HEK293 (cell line): ENCODE measurements at regions not wholly inside any gene's neighbourhood (a gene's known extent, or its start where the extent isn't known, plus 50 kb on each side); places are given as distances from the start of the nearest gene placed in this dataset.
A peak's percentile ranks its signal among the peaks of the same experiment; 100 is the strongest.

Experiments
- CTCF ChIA-PET: fragments of 350-600 bp; formaldehyde crosslinking; extraction: SDS; loops from one replicate; lab custom pipeline; 2021; ENCODE audit warnings: antibody characterized with exemption; lab: Yijun Ruan, JAX
- POLR2A ChIA-PET: fragments of 300-600 bp; formaldehyde crosslinking; extraction: SDS; loops from one replicate; lab custom pipeline; 2020; ENCODE audit warnings: antibody characterized with exemption, inconsistent platforms; lab: Yijun Ruan, JAX
- H3K27ac ChIP-seq: fragments of 200-500 bp; sonication (Bioruptor generic); 2 replicates; pipeline ENCODE4 v1.5.1; 2014; ENCODE audit warnings: low read depth, low read length, control low read depth, inconsistent platforms; ENCODE audit errors: extremely low read depth
- H3K36me3 ChIP-seq, 2 experiments: fragments of 200-500 bp in 1 of 2; sonication (Bioruptor generic) in 1 of 2; 1 replicate in 1 of 2; 2 replicates in 1 of 2; pipeline ENCODE4 v1.5.1; 2014 to 2017; ENCODE audit warnings: inconsistent platforms in 2 of 2, low read length in 2 of 2; ENCODE audit not compliant: control insufficient read depth in 2 of 2, insufficient read depth in 1 of 2
- H3K4me1 ChIP-seq: fragments of 200-500 bp; sonication (Bioruptor generic); 2 replicates; pipeline ENCODE4 v1.5.1; 2014; ENCODE audit warnings: mild to moderate bottlenecking, low read length, inconsistent platforms; ENCODE audit not compliant: control insufficient read depth, insufficient read depth
- H3K4me3 ChIP-seq: 2 replicates; pipeline ENCODE4 v1.5.1; 2011; ENCODE audit warnings: low read depth, mild to moderate bottlenecking, control low read depth, low read length, moderate library complexity
- H3K9me3 ChIP-seq: fragments of 200-500 bp; sonication (Bioruptor generic); 2 replicates; pipeline ENCODE4 v1.5.1; 2014; ENCODE audit warnings: low read depth, low read length, inconsistent platforms; ENCODE audit not compliant: control insufficient read depth, insufficient read depth
- EGR2 ChIP-seq: fragments of 450-650 bp; formaldehyde crosslinking; IDR thresholded peaks from 2 replicates; pipeline ENCODE4 v1.5.1; 2016; ENCODE audit warnings: low read depth, missing biosample characterization, missing genetic modification characterization
- RBAK ChIP-seq: fragments of 450-650 bp; formaldehyde crosslinking; IDR thresholded peaks from 2 replicates; pipeline ENCODE4 v1.5.1; 2016; ENCODE audit warnings: missing biosample characterization, missing genetic modification characterization
- ZBTB17 ChIP-seq: fragments of 450-650 bp; formaldehyde crosslinking; IDR thresholded peaks from 2 replicates; pipeline ENCODE4 v1.5.1; 2016; ENCODE audit warnings: missing biosample characterization, missing genetic modification characterization
- ZNF10 ChIP-seq: fragments of 450-650 bp; formaldehyde crosslinking; IDR thresholded peaks from 2 replicates; pipeline ENCODE4 v1.5.1; 2017; ENCODE audit warnings: missing biosample characterization, missing genetic modification characterization
- ZNF169 ChIP-seq: fragments of 450-650 bp; formaldehyde crosslinking; IDR thresholded peaks from 2 replicates; pipeline ENCODE4 v1.5.1; 2016; ENCODE audit warnings: missing biosample characterization, missing genetic modification characterization
- ZNF239 ChIP-seq: fragments of 450-650 bp; formaldehyde crosslinking; IDR thresholded peaks from 2 replicates; pipeline ENCODE4 v1.5.1; 2016; ENCODE audit warnings: missing biosample characterization, missing genetic modification characterization
- ZNF24 ChIP-seq: fragments of 450-650 bp; formaldehyde crosslinking; IDR thresholded peaks from 2 replicates; pipeline ENCODE4 v1.5.1; 2016; ENCODE audit warnings: missing biosample characterization, missing genetic modification characterization
- ZNF292 ChIP-seq: fragments of 450-650 bp; formaldehyde crosslinking; IDR thresholded peaks from 2 replicates; pipeline ENCODE4 v1.5.1; 2016; ENCODE audit warnings: low read depth, missing biosample characterization, missing genetic modification characterization, borderline replicate concordance
- ZNF324 ChIP-seq: fragments of 450-650 bp; formaldehyde crosslinking; IDR thresholded peaks from 2 replicates; pipeline ENCODE4 v1.5.1; 2016; ENCODE audit warnings: missing biosample characterization, missing genetic modification characterization
- ZNF350 ChIP-seq: fragments of 450-650 bp; formaldehyde crosslinking; IDR thresholded peaks from 2 replicates; pipeline ENCODE4 v1.5.0; 2017; ENCODE audit warnings: missing biosample characterization, mild to moderate bottlenecking, missing genetic modification characterization
- ZNF501 ChIP-seq: fragments of 450-650 bp; formaldehyde crosslinking; IDR thresholded peaks from 2 replicates; pipeline ENCODE4 v1.5.1; 2016; ENCODE audit warnings: missing biosample characterization, missing genetic modification characterization
- ZNF529 ChIP-seq: fragments of 450-650 bp; formaldehyde crosslinking; IDR thresholded peaks from 2 replicates; pipeline ENCODE4 v1.5.1; 2017; ENCODE audit warnings: missing genetic modification characterization, missing biosample characterization; ENCODE audit not compliant: insufficient replicate concordance
- ZNF544 ChIP-seq: fragments of 450-650 bp; formaldehyde crosslinking; IDR thresholded peaks from 2 replicates; pipeline ENCODE4 v1.5.0; 2017; ENCODE audit warnings: missing biosample characterization, missing genetic modification characterization
- ZNF571 ChIP-seq: fragments of 450-650 bp; formaldehyde crosslinking; IDR thresholded peaks from 2 replicates; pipeline ENCODE4 v1.5.0; 2017; ENCODE audit warnings: missing biosample characterization, missing genetic modification characterization
- ZNF654 ChIP-seq: fragments of 450-650 bp; formaldehyde crosslinking; IDR thresholded peaks from 2 replicates; pipeline ENCODE4 v1.5.1; 2016; ENCODE audit warnings: low read depth, missing biosample characterization, missing genetic modification characterization
- ZSCAN30 ChIP-seq: fragments of 450-650 bp; IDR thresholded peaks from 2 replicates; pipeline ENCODE4 v1.5.1; 2018; ENCODE audit warnings: missing biosample characterization, mild to moderate bottlenecking, missing genetic modification characterization, moderate library complexity
- TF ChIP-seq, protein P1 (sequence below): fragments of 450-650 bp; IDR thresholded peaks from 2 replicates; pipeline ENCODE4 v1.5.1; 2018; ENCODE audit warnings: missing biosample characterization, mild to moderate bottlenecking, missing genetic modification characterization
- TF ChIP-seq, protein P2 (sequence below): fragments of 450-650 bp; formaldehyde crosslinking; IDR thresholded peaks from 2 replicates; pipeline ENCODE4 v1.5.1; 2016; ENCODE audit warnings: missing biosample characterization, missing genetic modification characterization
- TF ChIP-seq, protein P3 (sequence below): fragments of 450-650 bp; formaldehyde crosslinking; IDR thresholded peaks from 2 replicates; pipeline ENCODE4 v1.5.1; 2016; ENCODE audit warnings: missing biosample characterization, missing genetic modification characterization
- TF ChIP-seq, protein P4 (sequence below): fragments of 450-650 bp; formaldehyde crosslinking; IDR thresholded peaks from 2 replicates; pipeline ENCODE4; 2016; ENCODE audit warnings: missing biosample characterization, missing genetic modification characterization
- TF ChIP-seq, protein P5 (sequence below): fragments of 450-650 bp; formaldehyde crosslinking; IDR thresholded peaks from 2 replicates; pipeline ENCODE4 v1.5.1; 2016; ENCODE audit warnings: missing biosample characterization, missing genetic modification characterization, borderline replicate concordance
- TF ChIP-seq, protein P6 (sequence below): fragments of 450-650 bp; formaldehyde crosslinking; IDR thresholded peaks from 2 replicates; pipeline ENCODE4 v1.5.1; 2016; ENCODE audit warnings: missing biosample characterization, missing genetic modification characterization
- TF ChIP-seq, protein P7 (sequence below): fragments of 450-650 bp; formaldehyde crosslinking; IDR thresholded peaks from 2 replicates; pipeline ENCODE4 v1.5.1; 2016; ENCODE audit warnings: missing biosample characterization, missing genetic modification characterization
- TF ChIP-seq, protein P8 (sequence below): fragments of 450-650 bp; formaldehyde crosslinking; IDR thresholded peaks from 2 replicates; pipeline ENCODE4 v1.5.1; 2017; ENCODE audit warnings: missing biosample characterization, missing genetic modification characterization

DNA sequence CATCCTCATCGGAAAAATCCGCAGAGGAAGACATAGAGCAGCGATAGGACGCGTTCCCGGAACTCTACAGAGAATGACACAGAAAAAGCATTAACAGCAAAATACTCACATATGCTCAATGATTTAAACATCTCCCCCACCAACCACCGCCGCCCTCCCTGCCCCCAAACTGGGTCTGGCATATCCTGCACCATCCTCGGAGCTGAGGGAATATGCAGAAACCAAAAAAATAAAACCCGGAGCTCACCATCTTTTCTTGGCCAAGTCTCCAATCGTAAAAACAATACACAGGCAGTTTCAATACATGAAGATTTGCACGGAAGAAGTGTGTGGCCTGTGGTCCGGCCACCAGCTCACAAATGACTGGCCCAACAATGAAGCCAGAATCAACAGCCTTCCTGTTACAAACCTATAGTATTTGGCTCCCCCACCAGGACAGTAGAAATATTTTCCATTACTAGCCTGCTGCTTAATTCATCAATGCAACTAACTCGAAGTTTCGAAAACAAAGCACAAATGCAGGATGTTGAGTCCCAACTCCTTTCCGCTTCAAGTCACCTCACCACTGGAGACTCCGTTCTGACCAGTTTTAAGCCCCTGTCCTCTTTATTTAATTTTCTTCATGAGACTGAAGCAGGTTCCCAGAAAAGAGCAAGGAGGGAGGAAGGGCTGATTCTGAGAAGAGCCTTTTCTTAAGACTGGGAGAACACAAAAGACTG is 103.2 kb upstream of the BEND6 start:
- ChIA-PET CTCF (interaction anchor here (0.6 to 6.0 kb wide), 41 partner anchors 7 to 495 kb away, joined by 3 to 111 read pairs (median 5); partner anchors contain the start of gene DST), POLR2A (interaction anchor here (1.1 kb wide), 1 partner anchor 49 kb away, joined by 3 read pairs; no protein-coding TSS in a partner anchor)
- Histone ChIP-seq H3K27ac (no peak overlapping the region), H3K36me3 (no peaks in the 10 kb centered on the region), H3K4me3 (peak overlapping the region; percentile 43), H3K4me1 (peaks cover 18% of the 10 kb centered on the region), H3K9me3 (no peaks in the 10 kb centered on the region)
- TF ChIP-seq, protein P1, sequence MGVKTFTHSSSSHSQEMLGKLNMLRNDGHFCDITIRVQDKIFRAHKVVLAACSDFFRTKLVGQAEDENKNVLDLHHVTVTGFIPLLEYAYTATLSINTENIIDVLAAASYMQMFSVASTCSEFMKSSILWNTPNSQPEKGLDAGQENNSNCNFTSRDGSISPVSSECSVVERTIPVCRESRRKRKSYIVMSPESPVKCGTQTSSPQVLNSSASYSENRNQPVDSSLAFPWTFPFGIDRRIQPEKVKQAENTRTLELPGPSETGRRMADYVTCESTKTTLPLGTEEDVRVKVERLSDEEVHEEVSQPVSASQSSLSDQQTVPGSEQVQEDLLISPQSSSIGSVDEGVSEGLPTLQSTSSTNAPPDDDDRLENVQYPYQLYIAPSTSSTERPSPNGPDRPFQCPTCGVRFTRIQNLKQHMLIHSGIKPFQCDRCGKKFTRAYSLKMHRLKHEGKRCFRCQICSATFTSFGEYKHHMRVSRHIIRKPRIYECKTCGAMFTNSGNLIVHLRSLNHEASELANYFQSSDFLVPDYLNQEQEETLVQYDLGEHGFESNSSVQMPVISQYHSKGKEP (tag by site-specific recombination), result no peak
- peak; percentile 81 for TF ChIP-seq ZNF654
- no peak for TF ChIP-seq EGR2 (tag by site-specific recombination)
- TF ChIP-seq ZSCAN30 (tag by site-specific recombination), result 0 out of 2 replicates have a peak, but pooled peaks have one; percentile 25
- no peak for TF ChIP-seq ZNF501 (tag by site-specific recombination)
- no peak for TF ChIP-seq ZNF529 (tag by site-specific recombination)
- no peak for TF ChIP-seq ZNF544 (tag by site-specific recombination)
- TF ChIP-seq RBAK (tag by site-specific recombination), result no peak
- TF ChIP-seq, protein P2, sequence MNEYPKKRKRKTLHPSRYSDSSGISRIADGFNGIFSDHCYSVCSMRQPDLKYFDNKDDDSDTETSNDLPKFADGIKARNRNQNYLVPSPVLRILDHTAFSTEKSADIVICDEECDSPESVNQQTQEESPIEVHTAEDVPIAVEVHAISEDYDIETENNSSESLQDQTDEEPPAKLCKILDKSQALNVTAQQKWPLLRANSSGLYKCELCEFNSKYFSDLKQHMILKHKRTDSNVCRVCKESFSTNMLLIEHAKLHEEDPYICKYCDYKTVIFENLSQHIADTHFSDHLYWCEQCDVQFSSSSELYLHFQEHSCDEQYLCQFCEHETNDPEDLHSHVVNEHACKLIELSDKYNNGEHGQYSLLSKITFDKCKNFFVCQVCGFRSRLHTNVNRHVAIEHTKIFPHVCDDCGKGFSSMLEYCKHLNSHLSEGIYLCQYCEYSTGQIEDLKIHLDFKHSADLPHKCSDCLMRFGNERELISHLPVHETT (tag by site-specific recombination), result no peak
- TF ChIP-seq ZNF292, result no peak
- no peak for TF ChIP-seq ZNF169 (tag by site-specific recombination)
- TF ChIP-seq, protein P3, sequence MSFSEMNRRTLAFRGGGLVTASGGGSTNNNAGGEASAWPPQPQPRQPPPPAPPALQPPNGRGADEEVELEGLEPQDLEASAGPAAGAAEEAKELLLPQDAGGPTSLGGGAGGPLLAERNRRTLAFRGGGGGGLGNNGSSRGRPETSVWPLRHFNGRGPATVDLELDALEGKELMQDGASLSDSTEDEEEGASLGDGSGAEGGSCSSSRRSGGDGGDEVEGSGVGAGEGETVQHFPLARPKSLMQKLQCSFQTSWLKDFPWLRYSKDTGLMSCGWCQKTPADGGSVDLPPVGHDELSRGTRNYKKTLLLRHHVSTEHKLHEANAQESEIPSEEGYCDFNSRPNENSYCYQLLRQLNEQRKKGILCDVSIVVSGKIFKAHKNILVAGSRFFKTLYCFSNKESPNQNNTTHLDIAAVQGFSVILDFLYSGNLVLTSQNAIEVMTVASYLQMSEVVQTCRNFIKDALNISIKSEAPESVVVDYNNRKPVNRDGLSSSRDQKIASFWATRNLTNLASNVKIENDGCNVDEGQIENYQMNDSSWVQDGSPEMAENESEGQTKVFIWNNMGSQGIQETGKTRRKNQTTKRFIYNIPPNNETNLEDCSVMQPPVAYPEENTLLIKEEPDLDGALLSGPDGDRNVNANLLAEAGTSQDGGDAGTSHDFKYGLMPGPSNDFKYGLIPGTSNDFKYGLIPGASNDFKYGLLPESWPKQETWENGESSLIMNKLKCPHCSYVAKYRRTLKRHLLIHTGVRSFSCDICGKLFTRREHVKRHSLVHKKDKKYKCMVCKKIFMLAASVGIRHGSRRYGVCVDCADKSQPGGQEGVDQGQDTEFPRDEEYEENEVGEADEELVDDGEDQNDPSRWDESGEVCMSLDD (tag by site-specific recombination), result no peak
- TF ChIP-seq ZNF324 (tag by site-specific recombination), result no peak
- no peak for TF ChIP-seq ZNF571 (tag by site-specific recombination)
- TF ChIP-seq, protein P4, sequence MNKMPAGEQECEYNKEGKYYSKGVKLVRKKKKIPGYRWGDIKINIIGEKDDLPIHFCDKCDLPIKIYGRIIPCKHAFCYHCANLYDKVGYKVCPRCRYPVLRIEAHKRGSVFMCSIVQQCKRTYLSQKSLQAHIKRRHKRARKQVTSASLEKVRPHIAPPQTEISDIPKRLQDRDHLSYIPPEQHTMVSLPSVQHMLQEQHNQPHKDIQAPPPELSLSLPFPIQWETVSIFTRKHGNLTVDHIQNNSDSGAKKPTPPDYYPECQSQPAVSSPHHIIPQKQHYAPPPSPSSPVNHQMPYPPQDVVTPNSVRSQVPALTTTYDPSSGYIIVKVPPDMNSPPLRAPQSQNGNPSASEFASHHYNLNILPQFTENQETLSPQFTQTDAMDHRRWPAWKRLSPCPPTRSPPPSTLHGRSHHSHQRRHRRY (tag by site-specific recombination), result no peak
- TF ChIP-seq, protein P5, sequence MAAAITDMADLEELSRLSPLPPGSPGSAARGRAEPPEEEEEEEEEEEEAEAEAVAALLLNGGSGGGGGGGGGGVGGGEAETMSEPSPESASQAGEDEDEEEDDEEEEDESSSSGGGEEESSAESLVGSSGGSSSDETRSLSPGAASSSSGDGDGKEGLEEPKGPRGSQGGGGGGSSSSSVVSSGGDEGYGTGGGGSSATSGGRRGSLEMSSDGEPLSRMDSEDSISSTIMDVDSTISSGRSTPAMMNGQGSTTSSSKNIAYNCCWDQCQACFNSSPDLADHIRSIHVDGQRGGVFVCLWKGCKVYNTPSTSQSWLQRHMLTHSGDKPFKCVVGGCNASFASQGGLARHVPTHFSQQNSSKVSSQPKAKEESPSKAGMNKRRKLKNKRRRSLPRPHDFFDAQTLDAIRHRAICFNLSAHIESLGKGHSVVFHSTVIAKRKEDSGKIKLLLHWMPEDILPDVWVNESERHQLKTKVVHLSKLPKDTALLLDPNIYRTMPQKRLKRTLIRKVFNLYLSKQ (tag by site-specific recombination), result no peak
- no peak for TF ChIP-seq ZNF10 (tag by site-specific recombination)
- no peak for TF ChIP-seq ZNF239 (tag by site-specific recombination)
- TF ChIP-seq, protein P6, sequence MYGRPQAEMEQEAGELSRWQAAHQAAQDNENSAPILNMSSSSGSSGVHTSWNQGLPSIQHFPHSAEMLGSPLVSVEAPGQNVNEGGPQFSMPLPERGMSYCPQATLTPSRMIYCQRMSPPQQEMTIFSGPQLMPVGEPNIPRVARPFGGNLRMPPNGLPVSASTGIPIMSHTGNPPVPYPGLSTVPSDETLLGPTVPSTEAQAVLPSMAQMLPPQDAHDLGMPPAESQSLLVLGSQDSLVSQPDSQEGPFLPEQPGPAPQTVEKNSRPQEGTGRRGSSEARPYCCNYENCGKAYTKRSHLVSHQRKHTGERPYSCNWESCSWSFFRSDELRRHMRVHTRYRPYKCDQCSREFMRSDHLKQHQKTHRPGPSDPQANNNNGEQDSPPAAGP, result no peak
- no peak for TF ChIP-seq ZNF24 (tag by site-specific recombination)
- TF ChIP-seq ZBTB17 (tag by site-specific recombination), result 0 out of 2 replicates have a peak, but pooled peaks have one; percentile 16
- TF ChIP-seq, protein P7, sequence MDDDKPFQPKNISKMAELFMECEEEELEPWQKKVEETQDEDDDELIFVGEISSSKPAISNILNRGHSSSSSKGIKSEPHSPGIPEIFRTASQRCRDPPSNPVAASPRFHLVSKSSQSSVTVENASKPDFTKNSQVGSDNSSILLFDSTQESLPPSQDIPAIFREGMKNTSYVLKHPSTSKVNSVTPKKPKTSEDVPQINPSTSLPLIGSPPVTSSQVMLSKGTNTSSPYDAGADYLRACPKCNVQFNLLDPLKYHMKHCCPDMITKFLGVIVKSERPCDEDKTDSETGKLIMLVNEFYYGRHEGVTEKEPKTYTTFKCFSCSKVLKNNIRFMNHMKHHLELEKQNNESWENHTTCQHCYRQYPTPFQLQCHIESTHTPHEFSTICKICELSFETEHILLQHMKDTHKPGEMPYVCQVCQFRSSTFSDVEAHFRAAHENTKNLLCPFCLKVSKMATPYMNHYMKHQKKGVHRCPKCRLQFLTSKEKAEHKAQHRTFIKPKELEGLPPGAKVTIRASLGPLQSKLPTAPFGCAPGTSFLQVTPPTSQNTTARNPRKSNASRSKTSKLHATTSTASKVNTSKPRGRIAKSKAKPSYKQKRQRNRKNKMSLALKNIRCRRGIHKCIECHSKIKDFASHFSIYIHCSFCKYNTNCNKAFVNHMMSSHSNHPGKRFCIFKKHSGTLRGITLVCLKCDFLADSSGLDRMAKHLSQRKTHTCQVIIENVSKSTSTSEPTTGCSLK (tag by site-specific recombination), result no peak
- TF ChIP-seq ZNF350 (tag by site-specific recombination), result no peak
- TF ChIP-seq, protein P8, sequence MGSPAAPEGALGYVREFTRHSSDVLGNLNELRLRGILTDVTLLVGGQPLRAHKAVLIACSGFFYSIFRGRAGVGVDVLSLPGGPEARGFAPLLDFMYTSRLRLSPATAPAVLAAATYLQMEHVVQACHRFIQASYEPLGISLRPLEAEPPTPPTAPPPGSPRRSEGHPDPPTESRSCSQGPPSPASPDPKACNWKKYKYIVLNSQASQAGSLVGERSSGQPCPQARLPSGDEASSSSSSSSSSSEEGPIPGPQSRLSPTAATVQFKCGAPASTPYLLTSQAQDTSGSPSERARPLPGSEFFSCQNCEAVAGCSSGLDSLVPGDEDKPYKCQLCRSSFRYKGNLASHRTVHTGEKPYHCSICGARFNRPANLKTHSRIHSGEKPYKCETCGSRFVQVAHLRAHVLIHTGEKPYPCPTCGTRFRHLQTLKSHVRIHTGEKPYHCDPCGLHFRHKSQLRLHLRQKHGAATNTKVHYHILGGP (tag by site-specific recombination), result no peak
